ENCODE measurements at regions not wholly inside any gene's neighbourhood (a gene's known extent, or its start where the extent isn't known, plus 50 kb on each side); places are given as distances from the start of the nearest gene placed in this dataset.

- H3K4me3 ChIP-seq (ENCODE audit: low read depth, low read length): no peak overlapping the region
- no peak for TF ChIP-seq CTCF (IDR thresholded peaks at IDR 0.05; ENCODE audit: low read depth, low read length)
Measured at GRCh38 chr3:139104062-139104461, 59.4 kb upstream of the PRR23C start.

- H3K4me3 ChIP-seq (ENCODE audit: low read depth, low read length): no peak overlapping the region
- TF ChIP-seq CTCF (IDR thresholded peaks at IDR 0.05; ENCODE audit: low read depth, low read length): no peak
Measured at GRCh38 chr3:139105154-139105702, 60.5 kb upstream of the PRR23C start.

- H3K4me3 ChIP-seq (ENCODE audit: low read depth, low read length): no peak overlapping the region
- TF ChIP-seq CTCF (IDR thresholded peaks at IDR 0.05; ENCODE audit: low read depth, low read length): no peak
Measured at GRCh38 chr3:139106013-139106932, 61.6 kb upstream of the PRR23C start.

- no peak for TF ChIP-seq CTCF (IDR thresholded peaks at IDR 0.05; ENCODE audit: low read depth, low read length)
Measured at GRCh38 chr3:139107424-139108252, 62.9 kb upstream of the PRR23C start.

GRCh38 chr3:139108253-139108969, 63.7 kb upstream of the PRR23C start:
- no peak overlapping the region for H3K4me3 ChIP-seq (ENCODE audit: low read depth, low read length)
- TF ChIP-seq CTCF (IDR thresholded peaks at IDR 0.05; ENCODE audit: low read depth, low read length): no peak

More at GRCh38 chr3:139107424-139108252, 62.9 kb upstream of the PRR23C start:
- H3K4me3 ChIP-seq (ENCODE audit: low read depth, low read length): no peak overlapping the region

- TF ChIP-seq CTCF (IDR thresholded peaks at IDR 0.05; ENCODE audit: low read depth, low read length): no peak
- H3K4me3 ChIP-seq (ENCODE audit: low read depth, low read length): no peak overlapping the region
Measured at GRCh38 chr3:139109271-139109670, 64.6 kb upstream of the PRR23C start.

Measured in WI38 (cell line).